Naive thymus-derived CD8-positive, alpha-beta T cell (primary cell): ENCODE measurements at regions not wholly inside any gene's neighbourhood (a gene's known extent, or its start where the extent isn't known, plus 50 kb on each side); places are given as distances from the start of the nearest gene placed in this dataset.
"Not testable (repeated sequence)": the region's sequence is repeated elsewhere in the genome, so short reads cannot be mapped to it uniquely, and the experiment has no call there.

Source experiments
- ATAC-seq, 2 donors: fragments of 150-1000 bp; cut with Tn5 transposase in 1 of 2; sonication (Bioruptor Pico), chemical (Tn5 transposase) in 1 of 2; 1 replicate in 1 of 2; 2 replicates in 1 of 2; pipeline ENCODE4 v1.10.0; 2021; ENCODE audit warnings: mild to moderate bottlenecking in 2 of 2, moderate library complexity in 2 of 2
- POLR2A ChIA-PET: fragments of 350-600 bp; sonication (Branson Sonifier 250); formaldehyde crosslinking; loops from one replicate; lab custom pipeline; 2021; ENCODE audit warnings: antibody characterized with exemption; lab: Charles Lee
- DNase-seq, 10 donors: peaks; one replicate each; pipeline versions ENCODE4 v3.0.0 to v3.0.0-alpha.2; 2020 to 2022
- H3K27ac Mint-ChIP-seq, 10 donors: one replicate each; pipeline ENCODE4 v1.8.0; 2020 to 2022; ENCODE audit warnings: mild to moderate bottlenecking in 10 of 10, mixed read lengths in 10 of 10, moderate library complexity in 4 of 10, inconsistent platforms in 1 of 10
- H3K27me3 Mint-ChIP-seq, 5 donors: one replicate each; pipeline ENCODE4 v1.8.0; 2021 to 2022; ENCODE audit warnings: mixed read lengths in 5 of 5
- H3K36me3 Mint-ChIP-seq, 3 donors: one replicate each; pipeline ENCODE4 v1.8.0; 2020 to 2022; ENCODE audit warnings: mixed read lengths in 3 of 3, mild to moderate bottlenecking in 2 of 3, inconsistent platforms in 1 of 3
- H3K4me1 Mint-ChIP-seq, 4 donors: one replicate each; pipeline ENCODE4 v1.8.0; 2021 to 2022; ENCODE audit warnings: mixed read lengths in 4 of 4
- H3K4me3 Mint-ChIP-seq, 10 donors: one replicate each; pipeline ENCODE4 v1.8.0; 2020 to 2022; ENCODE audit warnings: mild to moderate bottlenecking in 10 of 10, mixed read lengths in 10 of 10, moderate library complexity in 6 of 10, inconsistent platforms in 1 of 10
- H3K9me3 Mint-ChIP-seq, 9 donors: one replicate each; pipeline ENCODE4 v1.8.0; 2020 to 2022; ENCODE audit warnings: mixed read lengths in 9 of 9, mild to moderate bottlenecking in 3 of 9, inconsistent platforms in 1 of 9, moderate library complexity in 1 of 9

DNA sequence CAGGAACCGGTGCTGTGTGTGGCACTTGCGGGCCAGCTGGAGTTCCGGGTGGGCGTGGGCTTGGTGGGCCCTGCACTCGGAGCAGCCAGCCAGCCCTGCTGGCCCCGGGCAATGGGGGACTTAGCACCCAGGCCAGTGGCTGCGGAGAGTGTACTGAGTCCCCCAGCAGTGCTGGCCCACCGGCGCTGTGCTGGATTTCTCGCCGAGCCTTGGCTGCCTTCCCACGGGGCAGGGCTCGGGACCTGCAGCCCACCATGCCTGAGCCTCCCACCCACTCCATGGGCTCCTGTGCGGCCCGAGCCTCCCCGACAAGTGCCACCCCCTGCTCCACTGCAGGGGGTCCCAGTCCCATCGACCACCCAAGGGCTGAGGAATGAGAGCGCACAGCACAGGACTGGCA, 252.8 kb upstream of the INTU start:
- H3K9me3 Mint-ChIP-seq: peaks cover 0 to 16% (median 4%) of the 10 kb centered on the region in 9 donors
- ATAC-seq, H3K4me1 Mint-ChIP-seq, H3K4me3 Mint-ChIP-seq, H3K27me3 Mint-ChIP-seq, H3K27ac Mint-ChIP-seq, H3K36me3 Mint-ChIP-seq, POLR2A ChIA-PET, DNase-seq: not testable (repeated sequence)

GRCh38 chr4:127383666-127384065, 249.1 kb upstream of the INTU start:
- no peaks in the 10 kb centered on the region for H3K4me1 Mint-ChIP-seq
- no peak overlapping the region for H3K4me3 Mint-ChIP-seq
- no peaks in the 10 kb centered on the region for H3K36me3 Mint-ChIP-seq
- ATAC-seq (no peak), DNase-seq (no peak)
- POLR2A ChIA-PET: no interaction called here
- H3K9me3 Mint-ChIP-seq: peaks cover 0 to 15% (median 2%) of the 10 kb centered on the region in 9 donors
- no peaks in the 10 kb centered on the region for H3K27me3 Mint-ChIP-seq
- H3K27ac Mint-ChIP-seq: no peak overlapping the region

DNA sequence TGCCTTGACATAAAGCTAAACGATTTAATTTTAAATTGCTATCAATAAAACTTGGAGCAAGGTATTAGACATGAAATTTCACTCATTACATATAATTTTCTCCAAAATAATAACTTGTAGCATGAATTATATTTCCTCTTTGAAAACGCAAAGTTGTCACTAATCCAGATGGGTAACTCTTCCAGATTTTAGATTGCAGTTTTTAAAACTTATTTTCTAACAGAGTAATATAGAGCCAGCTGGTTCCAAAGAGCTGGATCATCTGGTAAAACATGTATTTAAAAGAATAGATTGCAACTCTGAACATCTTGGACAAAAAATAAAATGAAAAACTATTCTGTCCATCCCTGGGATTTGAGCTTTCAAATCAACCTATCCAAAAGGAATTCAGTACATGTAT, 238.2 kb upstream of the INTU start:
- Mint-ChIP-seq H3K27ac (no peak overlapping the region), H3K36me3 (no peaks in the 10 kb centered on the region), H3K27me3 (no peaks in the 10 kb centered on the region), H3K4me1 (no peaks in the 10 kb centered on the region), H3K9me3 (peaks cover 0 to 3% (median 0%) of the 10 kb centered on the region in 9 donors), H3K4me3 (no peak overlapping the region)
- ATAC-seq: no peak
- POLR2A ChIA-PET: no interaction called here
- DNase-seq: no peak

DNA sequence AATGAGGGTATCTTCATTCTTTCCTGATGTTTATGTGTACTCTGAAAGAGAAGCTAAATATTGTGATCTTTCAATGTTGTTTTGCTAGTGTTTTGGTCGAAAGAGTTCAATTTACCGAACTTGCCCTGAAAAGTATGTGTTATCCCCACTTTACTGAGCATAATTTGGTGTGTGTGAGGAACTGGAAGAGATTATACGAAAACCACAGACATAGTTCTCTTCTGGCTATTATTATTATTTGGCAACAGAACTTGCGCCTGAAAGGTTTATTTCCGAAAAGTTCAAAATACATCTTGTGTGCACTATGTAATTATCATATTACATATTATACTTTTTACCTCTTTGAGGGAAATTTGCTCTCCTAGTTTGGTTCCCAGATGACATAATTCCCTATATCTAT, 232.5 kb upstream of the INTU start:
- DNase-seq (no peak), ATAC-seq (no peak)
- no peaks in the 10 kb centered on the region for H3K36me3 Mint-ChIP-seq
- H3K9me3 Mint-ChIP-seq: peaks cover 0 to 3% (median 0%) of the 10 kb centered on the region in 9 donors
- H3K4me1 Mint-ChIP-seq: no peaks in the 10 kb centered on the region
- no peak overlapping the region for H3K4me3 Mint-ChIP-seq
- H3K27me3 Mint-ChIP-seq: no peaks in the 10 kb centered on the region
- no peak overlapping the region for H3K27ac Mint-ChIP-seq
- POLR2A ChIA-PET: no interaction called here

DNA sequence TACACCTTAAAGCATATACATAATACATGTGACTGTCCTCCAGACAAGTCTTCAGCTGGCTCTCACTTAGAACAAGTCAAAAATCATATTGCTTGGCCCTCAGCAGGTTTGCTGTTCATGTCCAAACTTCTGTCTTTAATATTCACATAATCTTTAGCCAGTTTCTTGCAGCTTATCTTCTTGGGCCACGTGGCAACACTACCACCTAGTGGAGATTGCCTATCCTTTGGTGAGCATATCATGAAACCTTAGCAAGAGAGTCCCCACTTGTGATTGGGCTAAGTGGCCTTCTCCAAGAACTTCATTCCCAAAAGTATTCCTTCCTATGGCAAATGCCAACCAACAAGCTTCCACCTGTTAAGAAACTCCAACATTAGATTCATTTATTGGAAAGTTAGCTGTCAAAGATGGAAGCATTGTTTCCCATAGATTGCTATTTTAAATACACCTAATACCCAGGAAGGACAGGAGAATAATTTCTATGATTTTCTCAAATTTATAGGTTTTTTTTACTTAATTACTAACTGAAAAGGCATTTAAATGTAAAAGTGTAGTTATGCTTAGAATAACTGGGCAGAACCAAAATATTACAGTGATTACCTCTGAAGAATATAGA, 231.9 kb upstream of the INTU start:
- H3K4me3 Mint-ChIP-seq: no peak overlapping the region
- peaks cover 0 to 9% (median 0%) of the 10 kb centered on the region in 9 donors for H3K9me3 Mint-ChIP-seq
- no peak overlapping the region for H3K27ac Mint-ChIP-seq
- no peak for DNase-seq
- ATAC-seq: no peak
- POLR2A ChIA-PET: no interaction called here
- no peaks in the 10 kb centered on the region for H3K27me3 Mint-ChIP-seq
- no peaks in the 10 kb centered on the region for H3K36me3 Mint-ChIP-seq
- H3K4me1 Mint-ChIP-seq: no peaks in the 10 kb centered on the region

- POLR2A ChIA-PET: no interaction called here
- no peak for DNase-seq
- Mint-ChIP-seq H3K36me3 (peaks cover 0 to 7% (median 0%) of the 10 kb centered on the region in 3 donors), H3K9me3 (peaks cover 6 to 20% (median 12%) of the 10 kb centered on the region in 9 donors), H3K27me3 (no peaks in the 10 kb centered on the region), H3K27ac (no peak overlapping the region), H3K4me1 (no peaks in the 10 kb centered on the region), H3K4me3 (no peak overlapping the region)
- no peak for ATAC-seq
These were observed 229.2 kb upstream of the INTU start for GRCh38 chr4:127403471-127404084.

GRCh38 chr4:127406187-127406586, 226.6 kb upstream of the INTU start:
- DNase-seq: no peak
- Mint-ChIP-seq H3K27ac (no peak overlapping the region), H3K27me3 (no peaks in the 10 kb centered on the region), H3K4me3 (no peak overlapping the region), H3K36me3 (peaks cover 0 to 12% (median 0%) of the 10 kb centered on the region in 3 donors), H3K4me1 (no peaks in the 10 kb centered on the region), H3K9me3 (peaks cover 6 to 25% (median 17%) of the 10 kb centered on the region in 9 donors)
- no peak for ATAC-seq
- POLR2A ChIA-PET: no interaction called here

- H3K4me1 Mint-ChIP-seq, H3K27ac Mint-ChIP-seq, H3K4me3 Mint-ChIP-seq, ATAC-seq, POLR2A ChIA-PET, DNase-seq, H3K27me3 Mint-ChIP-seq: not testable (repeated sequence)
- peaks cover 0 to 12% (median 0%) of the 10 kb centered on the region in 3 donors for H3K36me3 Mint-ChIP-seq
- H3K9me3 Mint-ChIP-seq: peaks cover 6 to 25% (median 17%) of the 10 kb centered on the region in 9 donors
These were observed 225.2 kb upstream of the INTU start for GRCh38 chr4:127407572-127407971.

DNA sequence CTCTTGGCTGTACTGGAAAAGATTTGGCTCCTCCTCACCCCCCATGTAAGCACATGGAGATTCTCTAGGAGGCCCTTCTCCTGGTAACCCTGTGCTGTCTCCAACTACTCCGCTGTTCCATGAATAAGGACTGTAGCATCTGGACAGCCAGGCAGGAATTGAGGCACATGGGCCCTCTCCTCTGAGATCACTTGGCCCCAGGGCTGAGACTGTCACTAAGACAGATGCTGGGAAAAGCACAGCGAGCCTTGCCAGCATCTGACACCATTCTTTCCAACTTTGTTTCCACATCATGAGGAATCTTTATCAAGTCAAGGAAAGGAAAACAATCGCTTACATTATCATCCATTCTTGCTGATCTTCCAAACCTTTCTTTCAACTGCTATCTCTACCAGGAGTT, 222.6 kb upstream of the INTU start:
- no peak for DNase-seq
- Mint-ChIP-seq H3K36me3 (peaks cover 0 to 12% (median 0%) of the 10 kb centered on the region in 3 donors), H3K4me1 (peaks cover 0 to 2% (median 0%) of the 10 kb centered on the region in 4 donors), H3K9me3 (peaks cover 6 to 23% (median 19%) of the 10 kb centered on the region in 9 donors), H3K4me3 (no peak overlapping the region), H3K27me3 (peaks cover 0 to 4% (median 0%) of the 10 kb centered on the region in 5 donors), H3K27ac (no peak overlapping the region)
- no peak for ATAC-seq
- POLR2A ChIA-PET: no interaction called here

GRCh38 chr4:127410644-127411043, 222.1 kb upstream of the INTU start:
- Mint-ChIP-seq H3K27ac (no peak overlapping the region), H3K27me3 (peaks cover 0 to 4% (median 0%) of the 10 kb centered on the region in 5 donors), H3K9me3 (peaks cover 6 to 20% (median 19%) of the 10 kb centered on the region in 9 donors), H3K4me1 (peaks cover 0 to 2% (median 0%) of the 10 kb centered on the region in 4 donors), H3K4me3 (no peak overlapping the region), H3K36me3 (peaks cover 0 to 12% (median 0%) of the 10 kb centered on the region in 3 donors)
- DNase-seq (no peak), ATAC-seq (no peak)
- POLR2A ChIA-PET: no interaction called here

DNA sequence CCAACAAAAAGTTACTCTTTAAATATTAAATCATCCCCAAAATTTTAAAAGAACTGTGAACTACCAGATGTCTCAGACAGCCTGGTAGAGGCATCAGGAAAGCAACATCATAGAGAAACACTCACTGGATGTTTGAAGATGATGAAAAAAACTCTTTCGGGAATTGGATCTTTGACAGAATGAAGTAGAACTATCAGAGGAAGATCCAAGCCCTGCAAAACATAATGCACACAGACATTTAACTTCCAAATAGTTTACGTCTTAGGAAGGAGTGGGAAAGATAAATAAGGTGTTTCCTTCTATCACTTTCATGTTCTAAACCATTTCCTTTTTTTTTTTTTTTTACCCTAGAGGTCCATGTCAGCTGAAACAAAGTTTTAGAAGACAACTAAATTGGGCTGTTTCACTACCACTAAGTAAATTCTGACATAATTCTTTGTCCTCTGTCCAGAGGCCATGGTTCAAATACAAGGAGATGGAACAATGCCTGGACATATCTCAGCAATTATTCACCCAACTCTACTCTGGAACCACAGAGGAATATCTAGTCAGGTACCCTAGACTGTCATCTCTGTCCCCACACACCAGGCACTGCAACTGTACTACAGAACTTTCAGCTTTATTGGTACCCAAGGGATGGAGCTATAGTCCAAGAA, 217.7 kb upstream of the INTU start:
- H3K9me3 Mint-ChIP-seq: peaks cover 0 to 3% (median 0%) of the 10 kb centered on the region in 9 donors
- peaks cover 0 to 2% (median 0%) of the 10 kb centered on the region in 4 donors for H3K4me1 Mint-ChIP-seq
- H3K27me3 Mint-ChIP-seq: peaks cover 0 to 8% (median 0%) of the 10 kb centered on the region in 5 donors
- no peak overlapping the region for H3K4me3 Mint-ChIP-seq
- POLR2A ChIA-PET: no interaction called here
- DNase-seq (no peak), ATAC-seq (no peak)
- no peaks in the 10 kb centered on the region for H3K36me3 Mint-ChIP-seq
- H3K27ac Mint-ChIP-seq: no peak overlapping the region

- Mint-ChIP-seq H3K27ac (no peak overlapping the region), H3K4me3 (no peak overlapping the region), H3K27me3 (peaks cover 0 to 11% (median 0%) of the 10 kb centered on the region in 5 donors), H3K36me3 (no peaks in the 10 kb centered on the region), H3K9me3 (peaks cover 0 to 5% (median 0%) of the 10 kb centered on the region in 9 donors), H3K4me1 (peaks cover 0 to 2% (median 0%) of the 10 kb centered on the region in 4 donors)
- POLR2A ChIA-PET: no interaction called here
- DNase-seq (no peak), ATAC-seq (no peak)
These were observed 216.6 kb upstream of the INTU start for GRCh38 chr4:127416115-127416514.

GRCh38 chr4:127417885-127418535, 214.7 kb upstream of the INTU start:
- Mint-ChIP-seq H3K9me3 (peaks cover 0 to 9% (median 0%) of the 10 kb centered on the region in 9 donors), H3K27me3 (peaks cover 0 to 11% (median 0%) of the 10 kb centered on the region in 5 donors), H3K4me3 (no peak overlapping the region), H3K4me1 (peaks cover 0 to 2% (median 0%) of the 10 kb centered on the region in 4 donors), H3K36me3 (no peaks in the 10 kb centered on the region), H3K27ac (no peak overlapping the region)
- POLR2A ChIA-PET: no interaction called here
- ATAC-seq (no peak), DNase-seq (no peak)
